NOMO-1 treated with DMSO at 0.1 percent for 48 hours (cell line): ENCODE measurements at regions not wholly inside any gene's neighbourhood (a gene's known extent, or its start where the extent isn't known, plus 50 kb on each side); places are given as distances from the start of the nearest gene placed in this dataset.

Experiments used
- DNase-seq: peaks from one replicate; lab custom pipeline; 2025; ENCODE audit not compliant: unreplicated experiment; lab: John Stamatoyannopoulos, UW

DNA sequence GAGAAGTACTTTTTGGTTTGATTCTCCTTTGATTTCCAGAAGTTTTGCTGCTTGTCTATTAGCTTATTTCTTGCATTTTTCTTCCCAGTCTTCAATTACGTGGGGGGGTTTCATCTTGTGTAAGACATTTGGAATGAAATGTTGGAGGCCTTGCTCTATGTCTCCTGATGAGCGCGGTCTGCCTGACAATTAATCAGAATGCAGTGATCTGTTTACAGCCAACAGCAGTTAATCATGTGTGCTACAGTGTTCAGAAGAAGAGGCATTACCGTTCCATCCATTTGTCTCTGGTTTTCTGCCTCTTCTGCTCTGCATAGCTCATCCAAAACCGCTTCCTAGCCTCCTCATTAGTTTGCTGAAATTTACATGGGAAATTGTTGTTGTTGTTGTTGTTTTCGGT is 134.4 kb upstream of the ST6GAL2 start:
- no peak for DNase-seq

DNA sequence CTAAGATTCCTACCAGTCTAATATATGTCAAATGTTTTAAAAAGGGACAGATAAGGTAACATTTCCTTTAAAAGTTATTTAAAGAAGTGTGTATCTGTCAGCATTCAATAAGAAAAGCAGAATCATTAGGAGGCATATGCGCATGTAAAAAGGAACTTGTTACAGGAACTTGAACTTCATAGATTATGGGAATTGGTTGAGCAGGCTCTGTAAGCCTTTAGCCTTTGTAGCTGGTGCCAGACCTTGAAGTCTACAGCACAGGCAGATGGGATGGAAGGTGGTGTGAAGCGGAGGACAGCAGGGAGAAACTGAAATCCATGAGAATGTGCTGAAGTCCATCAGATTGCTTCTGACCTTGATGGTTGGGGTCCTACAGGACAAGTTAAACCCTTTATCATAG is 138.3 kb upstream of the ST6GAL2 start:
- no peak for DNase-seq

- DNase-seq, result no peak
These were observed 139.4 kb upstream of the ST6GAL2 start for GRCh38 chr2:107025291-107025857.

DNA sequence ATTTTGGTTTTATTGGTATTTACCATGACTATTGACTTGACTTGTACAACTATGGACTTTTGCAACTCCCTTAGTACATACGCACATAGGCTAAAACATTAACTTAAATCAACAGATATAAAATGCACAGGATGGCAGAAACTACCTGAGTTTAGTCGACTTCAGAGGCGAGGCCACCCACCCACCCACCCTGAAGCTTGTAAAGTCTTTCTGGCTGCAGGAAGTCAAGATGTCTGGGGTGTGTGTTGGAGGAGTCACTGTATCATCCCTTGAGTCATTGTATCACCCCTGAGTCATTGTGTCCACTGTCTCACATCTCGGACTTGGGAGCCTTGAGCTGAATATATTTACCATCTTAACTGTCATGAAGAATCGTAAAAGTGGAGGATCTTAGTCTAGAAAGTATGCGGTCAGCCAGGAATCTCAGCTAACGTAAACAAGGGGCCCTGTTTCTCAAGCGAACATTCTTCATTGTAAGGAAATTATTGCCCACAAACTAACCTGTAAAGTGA is 140.0 kb upstream of the ST6GAL2 start:
- no peak for DNase-seq

DNA sequence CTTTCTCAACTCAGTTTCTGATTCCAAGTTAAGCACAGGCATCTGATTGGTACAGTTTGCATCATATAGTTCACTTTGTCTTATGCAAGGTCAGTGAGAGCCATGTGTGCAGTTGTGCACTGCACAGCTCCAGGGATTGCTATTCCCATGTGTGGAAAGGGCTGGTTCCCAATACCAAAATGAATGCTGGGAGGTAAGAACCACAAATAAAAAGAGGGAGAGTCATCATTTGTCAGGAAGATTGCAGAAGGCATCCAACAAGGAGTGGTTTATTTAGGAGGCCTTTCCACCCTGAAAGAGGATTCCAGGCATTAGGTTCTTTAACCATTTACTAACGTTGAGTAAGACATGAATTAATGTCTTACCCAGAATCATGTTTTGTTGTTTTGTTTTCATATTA is 141.2 kb upstream of the ST6GAL2 start:
- DNase-seq, result no peak

- DNase-seq, result no peak
These were observed 141.8 kb upstream of the ST6GAL2 start for GRCh38 chr2:107027810-107028209.

- no peak for DNase-seq
These were observed 142.7 kb upstream of the ST6GAL2 start for GRCh38 chr2:107028661-107029060.

GRCh38 chr2:107036293-107036692 is 150.3 kb upstream of the ST6GAL2 start:
- DNase-seq, result no peak

DNA sequence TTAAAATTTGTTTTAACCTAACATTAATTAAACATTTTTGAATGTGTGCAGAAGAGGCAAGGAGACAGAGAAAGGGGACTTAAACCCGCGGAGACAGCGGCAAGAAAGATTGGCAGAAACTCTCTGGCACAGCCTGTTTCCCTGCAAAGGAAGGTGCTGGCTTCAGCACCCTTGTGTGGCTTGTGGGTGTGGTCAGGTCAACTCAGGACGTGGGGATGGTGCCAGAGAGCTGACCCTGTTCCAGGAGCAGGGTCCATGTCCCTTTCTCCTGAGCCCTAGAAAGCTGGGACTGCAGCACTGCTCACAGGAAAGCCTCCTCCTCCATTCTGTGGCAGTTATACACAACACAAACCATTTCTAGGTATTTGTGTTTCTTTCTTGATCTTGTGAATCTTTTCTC is 176.2 kb upstream of the ST6GAL2 start:
- no peak for DNase-seq

- DNase-seq, result no peak
These were observed 176.7 kb upstream of the ST6GAL2 start for GRCh38 chr2:107062599-107063220.

DNA sequence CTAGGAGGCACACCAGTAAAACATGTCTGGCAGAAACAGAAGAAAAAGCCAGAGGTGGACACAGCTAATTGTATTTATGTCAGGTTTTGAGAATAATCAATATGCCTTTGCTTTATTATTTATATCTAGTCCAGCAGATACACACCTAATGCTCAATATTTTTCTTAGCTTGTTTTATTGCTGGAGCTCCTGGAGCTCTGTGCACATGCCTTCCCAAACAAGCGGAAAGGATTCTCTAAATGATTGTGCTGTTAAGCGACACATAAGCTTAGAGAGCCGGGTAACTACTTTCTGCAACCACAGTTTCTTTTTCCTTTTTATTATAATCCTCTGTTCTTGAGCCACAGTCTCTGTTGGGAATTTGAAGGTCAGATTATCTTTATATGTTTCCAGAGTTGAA is 177.3 kb upstream of the ST6GAL2 start:
- DNase-seq, result no peak

GRCh38 chr2:107064750-107065149 is 178.8 kb upstream of the ST6GAL2 start:
- DNase-seq, result no peak

DNA sequence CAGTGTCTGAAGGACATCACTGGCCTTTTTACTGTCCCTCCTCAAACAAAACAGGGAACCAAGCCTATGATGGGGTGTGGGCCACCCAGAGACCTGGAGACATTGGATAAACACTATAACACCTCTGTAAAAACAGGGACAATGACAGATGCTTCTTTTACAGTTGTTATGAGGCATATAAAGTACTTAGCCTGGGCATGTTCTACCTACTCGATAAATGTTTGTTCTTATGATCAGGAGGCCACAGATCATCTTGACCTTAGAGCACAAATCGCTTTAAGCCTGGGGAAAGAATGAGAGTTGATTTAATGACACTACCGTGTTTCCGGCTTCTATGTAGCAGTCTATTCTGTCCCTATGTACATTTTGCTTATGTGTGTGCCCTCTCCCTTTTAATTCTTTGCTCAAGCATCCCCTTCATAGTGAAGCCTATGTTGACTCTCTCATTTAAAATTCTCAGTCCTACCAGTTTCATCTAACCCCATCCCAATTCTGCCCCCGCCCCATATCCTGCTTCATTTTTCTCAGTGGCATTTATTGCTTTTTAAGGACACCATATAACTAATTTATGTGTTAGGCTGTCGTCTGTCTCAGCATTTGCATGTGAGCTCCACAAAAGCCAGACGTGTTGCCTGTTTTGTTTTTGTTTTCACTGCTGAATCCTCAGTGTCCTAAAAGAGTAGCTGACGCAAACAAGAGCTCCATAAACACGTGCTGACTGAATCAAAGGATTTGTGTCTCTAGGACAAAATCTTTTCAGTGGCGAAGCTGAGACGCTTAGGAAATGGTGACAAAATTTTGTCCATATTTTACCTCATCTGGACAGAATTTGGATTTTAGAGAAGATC is 182.3 kb upstream of the ST6GAL2 start:
- DNase-seq, result no peak

DNA sequence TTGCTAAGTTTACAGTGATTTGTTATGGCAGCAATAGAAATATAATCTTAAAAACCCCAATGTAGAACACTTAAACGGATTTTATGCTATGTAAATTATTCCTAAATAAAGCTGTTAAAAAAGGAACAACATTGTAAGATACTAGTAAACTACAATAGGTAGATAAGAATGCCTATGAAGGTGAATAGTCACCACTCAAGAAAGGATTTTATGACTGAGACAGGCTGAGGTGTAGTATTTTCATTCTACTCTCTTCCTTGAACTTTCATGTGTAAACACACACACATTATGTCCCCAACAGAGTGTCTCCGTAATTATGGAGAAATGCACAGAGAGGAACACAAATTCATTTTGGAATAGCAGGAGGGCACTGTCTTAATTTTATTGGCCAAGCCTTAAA is 183.9 kb upstream of the ST6GAL2 start:
- no peak for DNase-seq

DNA sequence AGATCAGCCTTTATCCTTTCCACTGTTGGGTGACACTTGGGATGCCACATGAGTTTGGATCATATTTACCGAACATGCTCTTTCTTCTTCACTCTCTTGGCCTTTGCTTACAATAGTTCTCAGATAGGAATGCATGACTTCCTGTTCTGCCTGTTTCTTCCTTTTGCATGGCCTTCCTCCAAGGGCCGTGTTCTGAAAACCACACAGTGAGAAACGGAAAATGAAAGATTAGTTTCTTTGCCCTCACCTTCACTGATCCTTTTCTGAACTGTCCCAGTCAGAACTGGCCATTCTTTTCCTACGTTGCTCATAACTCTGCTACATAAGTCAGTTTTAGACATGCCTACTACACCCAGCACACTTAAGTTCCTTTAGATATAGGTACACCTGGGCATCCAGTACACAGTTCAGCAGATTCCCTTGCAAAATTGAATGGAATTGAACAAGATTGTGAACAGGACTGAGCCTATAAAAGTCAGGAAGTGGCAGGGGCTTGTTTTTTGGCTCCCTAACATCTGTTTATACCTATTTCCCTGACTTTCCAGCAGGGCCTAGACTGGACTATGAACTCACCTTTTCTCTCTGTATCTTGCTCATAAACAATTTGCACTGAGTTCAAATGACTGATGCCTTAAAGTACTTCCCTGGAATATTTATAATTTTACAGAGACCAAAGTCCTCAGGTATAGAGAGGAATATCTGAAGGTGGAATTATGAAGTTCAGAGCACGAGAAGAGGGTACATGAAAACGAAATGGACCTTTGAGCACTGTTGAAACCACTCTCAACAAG is 186.4 kb upstream of the ST6GAL2 start:
- no peak for DNase-seq

DNA sequence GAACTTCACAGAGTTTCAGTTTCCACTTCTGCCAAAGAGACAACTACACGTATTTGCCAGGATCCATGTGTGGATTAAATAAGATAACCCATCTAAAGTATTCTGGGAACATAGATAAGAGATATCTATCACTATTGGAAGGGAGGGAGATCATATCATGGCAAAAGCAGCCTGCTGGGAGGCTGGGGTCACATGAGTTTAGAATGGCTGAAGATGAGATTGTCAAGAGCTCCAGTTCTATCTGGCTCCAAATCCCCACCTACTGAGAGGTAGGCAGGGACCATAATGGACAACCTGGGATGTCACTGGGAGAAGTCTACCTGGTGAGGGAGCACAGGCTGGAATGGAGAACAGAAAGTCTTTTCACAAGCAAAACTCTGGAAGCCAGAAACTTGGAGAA is 192.6 kb upstream of the ST6GAL2 start:
- DNase-seq, result no peak

DNA sequence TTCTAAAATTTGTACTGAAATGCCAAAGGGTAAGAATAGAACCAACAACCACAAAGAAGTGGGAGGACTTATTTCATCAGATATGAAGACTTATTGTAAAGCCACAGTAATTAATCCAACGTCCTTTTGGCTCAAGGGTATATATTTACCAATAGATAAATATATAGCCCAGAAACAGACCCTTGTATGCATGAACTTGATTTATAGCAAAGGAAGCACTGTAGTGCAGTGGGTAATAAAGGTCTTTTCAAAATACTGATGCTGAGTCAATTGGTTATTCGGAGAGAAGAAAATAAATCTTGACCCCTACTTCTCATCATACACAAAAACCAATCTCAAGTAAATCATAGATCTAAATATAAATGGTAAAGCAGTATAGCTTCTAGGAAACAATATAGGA is 200.5 kb upstream of the ST6GAL2 start:
- DNase-seq, result no peak

- DNase-seq, result no peak
These were observed 202.2 kb upstream of the ST6GAL2 start for GRCh38 chr2:107088156-107088555.

- no peak for DNase-seq
These were observed 205.3 kb upstream of the ST6GAL2 start for GRCh38 chr2:107091163-107091864.

DNA sequence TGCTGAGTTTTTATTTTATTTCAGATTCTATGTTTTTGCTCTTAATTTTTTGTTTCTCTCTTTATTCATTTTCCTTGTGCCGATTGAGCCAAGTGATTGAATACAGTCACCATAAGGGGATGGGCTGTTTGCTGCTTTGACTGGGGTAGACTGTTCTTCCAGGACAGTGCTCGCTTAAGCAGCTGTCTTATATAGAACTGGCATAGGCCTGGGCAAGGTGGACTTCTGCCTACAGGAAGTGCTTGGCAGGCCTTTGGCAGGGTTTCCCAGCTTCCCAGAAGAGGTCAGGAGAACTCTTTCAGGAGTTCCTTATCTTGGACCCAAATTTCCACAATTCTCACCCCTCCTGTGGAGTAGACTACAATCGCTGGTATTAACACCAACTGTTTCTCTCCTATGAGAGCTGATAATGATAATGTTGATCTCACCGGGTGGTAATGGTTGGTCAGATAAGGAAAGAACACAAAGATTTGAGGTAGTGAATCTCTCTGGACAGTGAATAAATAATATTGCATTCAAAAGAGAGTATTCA is 207.5 kb upstream of the ST6GAL2 start:
- DNase-seq, result no peak
